ENCODE measurements at regions not wholly inside any gene's neighbourhood (a gene's known extent, or its start where the extent isn't known, plus 50 kb on each side); places are given as distances from the start of the nearest gene placed in this dataset.

- TF ChIP-seq EP300 (IDR thresholded peaks at IDR 0.05; ENCODE audit: borderline replicate concordance), result no peak
- TF ChIP-seq REST (IDR thresholded peaks at IDR 0.05; ENCODE audit: low read depth), result no peak
- TF ChIP-seq RAD21 (IDR thresholded peaks at IDR 0.05; ENCODE audit: low read depth), result no peak
- TF ChIP-seq ZBTB7A (IDR thresholded peaks at IDR 0.05; ENCODE audit: low read depth), result no peak
- TF ChIP-seq MAX (IDR thresholded peaks at IDR 0.05), result no peak
- TF ChIP-seq CEBPB (IDR thresholded peaks at IDR 0.05), result no peak
- TF ChIP-seq YY1 (IDR thresholded peaks at IDR 0.05; ENCODE audit: low read depth), result no peak
- TF ChIP-seq TAF1 (IDR thresholded peaks at IDR 0.05; ENCODE audit: low read depth), result no peak
Measured at GRCh38 chr20:51862796-51863195, 60.5 kb upstream of the SALL4 start.

All from Ishikawa (cell line).